HG02870 (cell line): ENCODE measurements at regions not wholly inside any gene's neighbourhood (a gene's known extent, or its start where the extent isn't known, plus 50 kb on each side); places are given as distances from the start of the nearest gene placed in this dataset.
"Not testable (repeated sequence)": the region's sequence is repeated elsewhere in the genome, so short reads cannot be mapped to it uniquely, and the experiment has no call there.

ENCODE experiments used
- ATAC-seq: cut with Tn5 transposase; IDR thresholded peaks from one replicate; pipeline ENCODE4 v1.9.1; 2021; ENCODE audit warnings: mild to moderate bottlenecking, moderate library complexity; ENCODE audit not compliant: unreplicated experiment

- no peak for ATAC-seq
Observed at GRCh38 chrX:74085642-74086236, 218.2 kb upstream of the ZCCHC13 start.

- no peak for ATAC-seq
Observed at GRCh38 chrX:74080165-74080564, 223.8 kb upstream of the ZCCHC13 start.

GRCh38 chrX:74065831-74066390, 213.4 kb upstream of the XIST start:
- no peak for ATAC-seq

GRCh38 chrX:74063426-74064155, 211.1 kb upstream of the XIST start:
- ATAC-seq, result no peak

- no peak for ATAC-seq
Observed at GRCh38 chrX:74061879-74062278, 209.4 kb upstream of the XIST start.

- no peak for ATAC-seq
Observed at GRCh38 chrX:74049126-74049525, 196.6 kb upstream of the XIST start.

- ATAC-seq, result not testable (repeated sequence)
Observed at GRCh38 chrX:74034066-74034465, 181.6 kb upstream of the XIST start.

- ATAC-seq, result not testable (repeated sequence)
Observed at GRCh38 chrX:74031527-74031926, 179.0 kb upstream of the XIST start.

- ATAC-seq, result not testable (repeated sequence)
Observed at GRCh38 chrX:74030766-74031165, 178.3 kb upstream of the XIST start.

GRCh38 chrX:74025145-74025544, 172.6 kb upstream of the XIST start:
- not testable (repeated sequence) for ATAC-seq

- no peak for ATAC-seq
Observed at GRCh38 chrX:74023203-74023602, 170.7 kb upstream of the XIST start.

GRCh38 chrX:74018253-74018652, 165.7 kb upstream of the XIST start:
- ATAC-seq, result no peak

- ATAC-seq, result peak; percentile 89
Observed at GRCh38 chrX:74015379-74016019, 163.0 kb upstream of the XIST start.

GRCh38 chrX:74009041-74009440, 156.5 kb upstream of the XIST start:
- ATAC-seq, result no peak

GRCh38 chrX:73992019-73992418, 139.5 kb upstream of the XIST start:
- no peak for ATAC-seq

GRCh38 chrX:73987166-73987565, 134.7 kb upstream of the XIST start:
- ATAC-seq, result no peak

- no peak for ATAC-seq
Observed at GRCh38 chrX:73979551-73980131, 127.1 kb upstream of the XIST start.

GRCh38 chrX:73977542-73978169, 125.1 kb upstream of the XIST start:
- peak; percentile 94 for ATAC-seq

GRCh38 chrX:73967461-73967860, 114.9 kb upstream of the XIST start:
- not testable (repeated sequence) for ATAC-seq

- ATAC-seq, result no peak
Observed at GRCh38 chrX:73965833-73966232, 113.3 kb upstream of the XIST start.

- no peak for ATAC-seq
Observed at GRCh38 chrX:73964579-73964978, 112.1 kb upstream of the XIST start.
